ENCODE measurements at regions not wholly inside any gene's neighbourhood (a gene's known extent, or its start where the extent isn't known, plus 50 kb on each side); places are given as distances from the start of the nearest gene placed in this dataset.
A peak's percentile ranks its signal among the peaks of the same experiment; 100 is the strongest.
"Not testable (repeated sequence)": the region's sequence is repeated elsewhere in the genome, so short reads cannot be mapped to it uniquely, and the experiment has no call there.

- peaks cover 32% of the 10 kb centered on the region for H3K4me1 ChIP-seq (ENCODE audit: control insufficient read depth, insufficient read depth, low read length)
- no peak overlapping the region for H3K4me2 ChIP-seq (ENCODE audit: low read length)
- no peaks in the 10 kb centered on the region for H3K27me3 ChIP-seq (ENCODE audit: control insufficient read depth, insufficient read depth, low read length)
- peaks cover 4% of the 10 kb centered on the region for H3K36me3 ChIP-seq (ENCODE audit: insufficient read depth, low read length)
- no peak overlapping the region for H3K4me3 ChIP-seq (ENCODE audit: low read length)
- peaks cover 6% of the 10 kb centered on the region for H3K9me3 ChIP-seq (replicated peaks; ENCODE audit: low read length)
- H3K9ac ChIP-seq (ENCODE audit: low read depth, low read length), result no peak overlapping the region
These were observed 557.7 kb upstream of the KLF4 start for GRCh38 chr9:108047264-108047663.

DNA sequence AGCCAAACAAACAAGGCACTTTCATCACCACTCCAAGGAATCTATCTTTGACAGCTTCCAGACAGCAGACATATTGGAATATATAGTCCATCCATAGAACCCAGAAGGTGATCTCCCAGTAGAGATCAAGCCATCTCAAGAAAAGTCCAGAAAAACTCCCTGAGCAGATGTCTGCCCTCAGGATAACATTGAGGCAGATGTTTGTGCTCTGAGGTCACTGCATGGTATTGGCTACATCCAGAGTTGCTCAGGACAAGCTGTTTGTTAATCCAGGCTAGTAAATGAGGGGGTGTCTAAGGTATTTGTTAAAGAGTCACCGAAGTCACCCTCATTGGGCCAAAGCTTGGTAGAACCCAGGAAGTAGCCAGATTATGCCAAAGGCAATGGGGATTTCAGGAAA lies 556.3 kb upstream of the KLF4 start:
- no peak overlapping the region for H3K4me3 ChIP-seq (ENCODE audit: low read length)
- peaks cover 38% of the 10 kb centered on the region for H3K4me1 ChIP-seq (ENCODE audit: control insufficient read depth, insufficient read depth, low read length)
- H3K36me3 ChIP-seq (ENCODE audit: insufficient read depth, low read length), result peaks cover 4% of the 10 kb centered on the region
- no peak overlapping the region for H3K4me2 ChIP-seq (ENCODE audit: low read length)
- no peaks in the 10 kb centered on the region for H3K27me3 ChIP-seq (ENCODE audit: control insufficient read depth, insufficient read depth, low read length)
- H3K9ac ChIP-seq (ENCODE audit: low read depth, low read length), result no peak overlapping the region
- H3K9me3 ChIP-seq (replicated peaks; ENCODE audit: low read length), result peaks cover 6% of the 10 kb centered on the region

- peaks cover 6% of the 10 kb centered on the region for H3K9me3 ChIP-seq (replicated peaks; ENCODE audit: low read length)
These were observed 554.0 kb upstream of the KLF4 start for GRCh38 chr9:108043585-108043984.

GRCh38 chr9:108041551-108041950 lies 552.0 kb upstream of the KLF4 start:
- H3K9me3 ChIP-seq (replicated peaks; ENCODE audit: low read length), result peaks cover 6% of the 10 kb centered on the region
- H3K36me3 ChIP-seq (ENCODE audit: insufficient read depth, low read length), result peaks cover 4% of the 10 kb centered on the region
- H3K4me3 ChIP-seq (ENCODE audit: low read length), result peak overlapping the region; percentile 13
- H3K9ac ChIP-seq (ENCODE audit: low read depth, low read length), result peak overlapping the region; percentile 30
- H3K4me1 ChIP-seq (ENCODE audit: control insufficient read depth, insufficient read depth, low read length), result peaks cover 29% of the 10 kb centered on the region
- H3K4me2 ChIP-seq (ENCODE audit: low read length), result peak overlapping the region; percentile 50
- no peaks in the 10 kb centered on the region for H3K27me3 ChIP-seq (ENCODE audit: control insufficient read depth, insufficient read depth, low read length)

More at GRCh38 chr9:108043585-108043984, 554.0 kb upstream of the KLF4 start:
- H3K36me3 ChIP-seq (ENCODE audit: insufficient read depth, low read length), result peaks cover 4% of the 10 kb centered on the region
- no peak overlapping the region for H3K4me2 ChIP-seq (ENCODE audit: low read length)
- H3K4me3 ChIP-seq (ENCODE audit: low read length), result no peak overlapping the region
- H3K4me1 ChIP-seq (ENCODE audit: control insufficient read depth, insufficient read depth, low read length), result peaks cover 34% of the 10 kb centered on the region
- no peak overlapping the region for H3K9ac ChIP-seq (ENCODE audit: low read depth, low read length)
- H3K27me3 ChIP-seq (ENCODE audit: control insufficient read depth, insufficient read depth, low read length), result no peaks in the 10 kb centered on the region

DNA sequence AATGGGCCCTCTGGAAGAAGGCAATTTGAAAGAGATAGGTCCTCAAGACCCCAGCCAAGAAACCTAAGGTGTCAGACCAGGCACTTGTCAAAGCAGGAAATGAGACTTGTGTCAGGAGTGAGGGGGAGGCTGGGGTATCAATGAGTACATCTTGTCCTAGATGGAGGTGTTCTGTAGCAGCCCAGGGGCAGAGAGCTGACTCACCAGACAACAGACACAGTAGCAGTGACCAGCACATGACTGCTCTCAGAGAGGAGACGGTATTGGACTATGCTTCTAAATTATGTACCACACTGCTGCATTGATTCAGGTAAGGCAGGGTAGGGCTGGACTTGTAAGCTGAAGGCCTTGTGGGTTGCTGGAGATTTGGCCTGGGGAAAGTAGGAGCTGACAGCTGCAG lies 551.2 kb upstream of the KLF4 start:
- peaks cover 29% of the 10 kb centered on the region for H3K4me1 ChIP-seq (ENCODE audit: control insufficient read depth, insufficient read depth, low read length)
- H3K27me3 ChIP-seq (ENCODE audit: control insufficient read depth, insufficient read depth, low read length), result no peaks in the 10 kb centered on the region
- H3K36me3 ChIP-seq (ENCODE audit: insufficient read depth, low read length), result peaks cover 4% of the 10 kb centered on the region
- H3K9ac ChIP-seq (ENCODE audit: low read depth, low read length), result peak overlapping the region; percentile 30
- peak overlapping the region; percentile 50 for H3K4me2 ChIP-seq (ENCODE audit: low read length)
- peaks cover 6% of the 10 kb centered on the region for H3K9me3 ChIP-seq (replicated peaks; ENCODE audit: low read length)
- H3K4me3 ChIP-seq (ENCODE audit: low read length), result peak overlapping the region; percentile 13

DNA sequence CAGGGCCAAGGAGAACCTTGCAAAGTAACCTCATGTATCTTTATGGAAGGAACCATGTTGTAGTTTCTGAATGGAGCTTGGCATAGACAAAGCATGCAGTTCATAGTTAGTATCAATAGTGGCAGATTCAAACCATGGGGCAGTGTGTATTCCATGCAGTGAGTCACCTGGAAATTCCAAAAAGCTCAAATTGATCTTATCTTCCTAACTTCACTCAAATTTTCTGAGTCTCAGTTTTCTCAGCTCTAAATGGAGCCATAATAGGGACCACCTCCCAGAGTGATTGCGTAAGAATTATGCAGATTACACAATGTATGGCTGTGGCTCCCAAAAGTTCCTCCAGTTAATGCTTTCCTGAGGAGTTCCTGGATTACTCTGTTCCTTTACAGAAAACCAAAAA lies 549.9 kb upstream of the KLF4 start:
- peaks cover 4% of the 10 kb centered on the region for H3K36me3 ChIP-seq (ENCODE audit: insufficient read depth, low read length)
- no peak overlapping the region for H3K9ac ChIP-seq (ENCODE audit: low read depth, low read length)
- peaks cover 38% of the 10 kb centered on the region for H3K4me1 ChIP-seq (ENCODE audit: control insufficient read depth, insufficient read depth, low read length)
- H3K9me3 ChIP-seq (replicated peaks; ENCODE audit: low read length), result peaks cover 6% of the 10 kb centered on the region
- H3K4me2 ChIP-seq (ENCODE audit: low read length), result no peak overlapping the region
- H3K4me3 ChIP-seq (ENCODE audit: low read length), result no peak overlapping the region
- no peaks in the 10 kb centered on the region for H3K27me3 ChIP-seq (ENCODE audit: control insufficient read depth, insufficient read depth, low read length)

- Histone ChIP-seq H3K36me3 (ENCODE audit: insufficient read depth, low read length) (peaks cover 3% of the 10 kb centered on the region), H3K4me2 (ENCODE audit: low read length) (no peak overlapping the region), H3K4me3 (ENCODE audit: low read length) (no peak overlapping the region), H3K9me3 (replicated peaks; ENCODE audit: low read length) (peaks cover 4% of the 10 kb centered on the region), H3K9ac (ENCODE audit: low read depth, low read length) (no peak overlapping the region), H3K4me1 (ENCODE audit: control insufficient read depth, insufficient read depth, low read length) (peaks cover 41% of the 10 kb centered on the region), H3K27me3 (ENCODE audit: control insufficient read depth, insufficient read depth, low read length) (no peaks in the 10 kb centered on the region)
These were observed 549.4 kb upstream of the KLF4 start for GRCh38 chr9:108039012-108039411.

DNA sequence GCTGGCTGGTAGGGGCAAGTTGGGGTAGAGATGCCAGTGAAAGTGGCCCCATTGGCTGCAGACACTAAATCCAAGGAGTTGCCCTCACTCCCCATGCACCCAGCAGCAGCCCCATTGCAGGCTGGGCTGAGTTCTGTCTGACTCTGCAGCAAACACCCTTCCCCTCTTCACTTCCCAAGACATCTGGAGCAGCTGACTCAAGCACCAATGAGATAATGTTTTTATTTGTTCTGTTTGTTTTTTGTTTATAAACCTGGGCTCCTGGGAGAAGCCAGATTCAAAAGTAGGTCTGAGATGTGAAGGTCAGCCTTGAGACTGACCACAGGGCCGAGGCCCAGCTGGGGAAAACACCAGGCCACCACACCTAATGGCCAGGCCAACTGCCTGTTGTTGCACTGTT lies 545.9 kb upstream of the KLF4 start:
- Histone ChIP-seq H3K4me3 (ENCODE audit: low read length) (no peak overlapping the region), H3K9me3 (replicated peaks; ENCODE audit: low read length) (no peaks in the 10 kb centered on the region), H3K9ac (ENCODE audit: low read depth, low read length) (no peak overlapping the region), H3K4me1 (ENCODE audit: control insufficient read depth, insufficient read depth, low read length) (peaks cover 24% of the 10 kb centered on the region), H3K4me2 (ENCODE audit: low read length) (no peak overlapping the region), H3K36me3 (ENCODE audit: insufficient read depth, low read length) (no peaks in the 10 kb centered on the region), H3K27me3 (ENCODE audit: control insufficient read depth, insufficient read depth, low read length) (no peaks in the 10 kb centered on the region)

GRCh38 chr9:108033976-108034964 lies 544.7 kb upstream of the KLF4 start:
- Histone ChIP-seq H3K4me2 (ENCODE audit: low read length) (no peak overlapping the region), H3K27me3 (ENCODE audit: control insufficient read depth, insufficient read depth, low read length) (no peaks in the 10 kb centered on the region), H3K9ac (ENCODE audit: low read depth, low read length) (no peak overlapping the region), H3K4me1 (ENCODE audit: control insufficient read depth, insufficient read depth, low read length) (peaks cover 11% of the 10 kb centered on the region), H3K4me3 (ENCODE audit: low read length) (no peak overlapping the region), H3K9me3 (replicated peaks; ENCODE audit: low read length) (no peaks in the 10 kb centered on the region), H3K36me3 (ENCODE audit: insufficient read depth, low read length) (no peaks in the 10 kb centered on the region)

DNA sequence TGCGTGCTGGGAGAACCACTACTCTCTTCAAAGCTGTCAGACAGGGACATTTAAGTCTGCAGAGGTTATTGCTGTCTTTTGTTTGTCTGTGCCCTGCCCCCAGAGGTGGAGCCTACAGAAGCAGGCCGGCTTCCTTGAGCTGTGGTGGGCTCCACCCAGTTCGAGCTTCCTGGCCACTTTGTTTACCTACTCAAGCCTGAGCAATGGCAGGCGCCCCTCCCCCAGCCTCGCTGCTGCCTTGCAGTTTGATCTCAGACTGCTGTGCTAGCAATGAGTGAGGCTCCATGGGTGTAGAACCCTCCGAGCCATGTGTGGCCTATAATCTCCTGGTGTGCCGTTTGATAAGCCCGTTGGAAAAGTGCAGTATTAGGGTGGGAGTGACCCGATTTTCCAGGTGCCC lies 542.5 kb upstream of the KLF4 start:
- not testable (repeated sequence) for H3K27me3 ChIP-seq (ENCODE audit: control insufficient read depth, insufficient read depth, low read length); H3K4me2 ChIP-seq (ENCODE audit: low read length); H3K9ac ChIP-seq (ENCODE audit: low read depth, low read length); H3K9me3 ChIP-seq (replicated peaks; ENCODE audit: low read length); H3K36me3 ChIP-seq (ENCODE audit: insufficient read depth, low read length); H3K4me3 ChIP-seq (ENCODE audit: low read length)
- peaks cover 11% of the 10 kb centered on the region for H3K4me1 ChIP-seq (ENCODE audit: control insufficient read depth, insufficient read depth, low read length)

DNA sequence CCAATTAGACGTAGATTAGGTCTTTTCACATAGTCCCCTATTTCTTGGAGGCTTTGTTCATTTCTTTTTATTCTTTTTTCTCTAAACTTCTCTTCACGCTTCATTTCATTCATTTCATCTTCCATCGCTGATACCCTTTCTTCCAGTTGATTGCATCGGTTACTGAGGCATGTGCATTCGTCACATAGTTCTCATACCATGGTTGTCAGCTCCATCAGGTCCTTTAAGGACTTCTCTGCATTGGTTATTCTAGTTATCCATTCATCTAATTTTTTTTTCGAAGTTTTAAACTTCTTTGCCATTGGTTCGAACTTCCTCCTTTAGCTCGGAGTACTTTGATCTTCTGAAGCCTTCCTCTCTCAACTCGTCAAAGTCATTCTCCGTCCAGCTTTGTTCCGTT lies 541.7 kb upstream of the KLF4 start:
- H3K9me3 ChIP-seq (replicated peaks; ENCODE audit: low read length); H3K9ac ChIP-seq (ENCODE audit: low read depth, low read length); H3K27me3 ChIP-seq (ENCODE audit: control insufficient read depth, insufficient read depth, low read length); H3K4me3 ChIP-seq (ENCODE audit: low read length); H3K36me3 ChIP-seq (ENCODE audit: insufficient read depth, low read length); H3K4me2 ChIP-seq (ENCODE audit: low read length): not testable (repeated sequence)
- H3K4me1 ChIP-seq (ENCODE audit: control insufficient read depth, insufficient read depth, low read length), result peaks cover 11% of the 10 kb centered on the region

DNA sequence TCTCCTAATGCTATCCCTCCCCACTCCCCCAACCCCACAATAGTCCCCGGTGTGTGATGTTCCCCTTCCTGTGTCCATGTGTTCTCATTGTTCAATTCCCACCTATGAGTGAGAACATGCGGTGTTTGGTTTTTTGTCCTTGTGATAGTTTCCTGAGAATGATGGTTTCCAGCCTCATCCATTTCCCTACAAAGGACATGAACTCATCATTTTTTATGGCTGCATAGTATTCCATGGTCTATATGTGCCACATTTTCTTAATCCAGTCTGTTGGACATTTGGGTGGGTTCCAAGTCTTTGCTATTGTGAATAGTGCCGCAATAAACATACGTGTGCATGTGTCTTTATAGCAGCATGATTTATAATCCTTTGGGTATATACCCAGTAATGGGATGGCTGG lies 537.1 kb upstream of the KLF4 start:
- H3K9ac ChIP-seq (ENCODE audit: low read depth, low read length); H3K4me2 ChIP-seq (ENCODE audit: low read length); H3K4me3 ChIP-seq (ENCODE audit: low read length); H3K9me3 ChIP-seq (replicated peaks; ENCODE audit: low read length); H3K4me1 ChIP-seq (ENCODE audit: control insufficient read depth, insufficient read depth, low read length); H3K27me3 ChIP-seq (ENCODE audit: control insufficient read depth, insufficient read depth, low read length); H3K36me3 ChIP-seq (ENCODE audit: insufficient read depth, low read length): not testable (repeated sequence)
